ENCODE measurements at regions not wholly inside any gene's neighbourhood (a gene's known extent, or its start where the extent isn't known, plus 50 kb on each side); places are given as distances from the start of the nearest gene placed in this dataset.

DNA sequence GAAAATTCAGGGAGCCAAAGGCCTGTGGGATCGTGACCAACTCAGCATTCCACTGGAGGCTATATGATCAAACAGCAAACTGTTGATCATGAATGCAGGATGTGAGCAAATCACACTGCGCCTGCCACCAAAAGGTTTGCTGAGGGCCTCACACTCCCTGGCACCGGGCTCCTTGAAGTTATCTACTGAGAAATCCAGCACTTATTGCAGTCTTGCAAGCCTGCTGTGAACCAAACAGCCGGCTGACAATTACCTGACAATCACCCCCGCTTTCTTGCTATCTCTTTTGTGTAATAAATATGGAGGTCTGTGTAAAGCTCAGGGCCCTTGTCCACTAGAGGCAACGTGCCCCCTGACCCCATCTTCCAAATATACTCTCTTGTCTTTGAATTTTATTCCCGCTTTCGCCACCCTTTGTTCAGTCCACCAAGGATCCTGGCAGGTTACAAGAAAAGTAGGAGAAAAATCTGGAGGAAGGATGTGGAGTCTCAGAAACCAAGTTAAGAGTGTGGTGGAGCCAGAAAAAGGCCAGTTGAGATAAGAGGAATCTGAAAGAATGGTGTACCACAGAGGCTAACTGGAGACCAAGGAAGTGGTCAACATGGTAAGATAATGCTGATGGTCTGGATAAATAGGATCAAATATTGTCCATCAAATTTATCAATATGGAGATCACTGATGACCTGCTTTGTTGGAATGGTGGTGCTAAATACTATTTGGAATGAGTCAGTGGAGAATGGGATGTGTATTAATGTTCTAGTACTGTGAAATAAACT lies 229.2 kb downstream of the ALX1 start:
- no peak for DNase-seq (ENCODE audit: low spot score)

DNA sequence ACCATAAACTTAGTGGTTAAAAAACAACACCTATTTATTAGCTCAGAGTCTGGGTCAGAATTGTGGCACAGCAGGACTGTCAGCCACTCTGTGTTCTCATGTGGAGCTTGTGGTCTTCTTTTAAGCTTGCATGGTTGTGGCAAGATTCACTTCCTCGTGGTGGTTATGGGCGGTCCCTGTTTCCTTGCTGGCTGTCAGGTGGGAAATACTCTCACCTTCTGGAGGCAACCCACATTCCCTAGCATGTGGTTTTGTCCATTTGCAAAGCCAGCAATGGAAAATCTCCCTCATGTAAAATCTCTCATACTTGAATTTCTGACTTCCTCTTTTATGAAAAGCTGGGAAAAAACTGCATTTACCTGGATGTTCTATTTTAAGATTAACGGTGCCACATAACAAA lies 229.8 kb downstream of the ALX1 start:
- no peak for DNase-seq (ENCODE audit: low spot score)

GRCh38 chr12:85516039-85516438 lies 236.0 kb downstream of the ALX1 start:
- no peak for DNase-seq (ENCODE audit: low spot score)

DNA sequence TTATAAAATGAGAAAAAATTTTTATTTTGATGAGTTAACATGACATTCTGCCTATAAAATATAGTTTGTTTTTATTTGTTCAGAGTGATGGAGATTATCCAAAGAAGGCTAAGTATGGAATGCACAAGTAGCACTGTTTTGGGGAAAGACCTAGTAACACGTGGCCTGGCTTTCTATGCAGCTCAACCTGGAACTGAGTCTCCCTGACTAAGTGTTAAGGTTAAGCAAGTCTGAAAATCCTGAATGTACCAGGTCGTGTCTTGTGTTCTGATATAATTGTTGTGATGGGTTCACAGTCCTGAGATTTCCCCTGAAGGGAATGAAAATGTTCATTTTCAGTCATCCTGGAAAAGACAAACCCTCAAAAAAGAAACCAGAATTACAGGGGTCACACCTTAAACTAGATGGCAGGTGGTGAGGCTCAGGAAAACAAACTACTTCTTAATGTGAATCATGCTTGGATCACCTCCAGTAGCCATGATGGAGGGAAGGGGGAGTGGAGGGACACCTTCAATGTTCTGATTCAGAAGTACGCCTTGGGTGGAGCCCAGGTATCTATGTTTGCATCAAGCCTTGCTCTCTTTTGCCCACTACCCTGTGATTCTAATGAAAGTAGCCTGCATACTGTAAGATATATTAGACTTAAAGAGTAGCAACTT lies 236.8 kb downstream of the ALX1 start:
- DNase-seq (ENCODE audit: low spot score): no peak

GRCh38 chr12:85519163-85519562 lies 239.1 kb downstream of the ALX1 start:
- DNase-seq (ENCODE audit: low spot score): no peak

GRCh38 chr12:85523197-85523596 lies 243.2 kb downstream of the ALX1 start:
- DNase-seq (ENCODE audit: low spot score): no peak

DNA sequence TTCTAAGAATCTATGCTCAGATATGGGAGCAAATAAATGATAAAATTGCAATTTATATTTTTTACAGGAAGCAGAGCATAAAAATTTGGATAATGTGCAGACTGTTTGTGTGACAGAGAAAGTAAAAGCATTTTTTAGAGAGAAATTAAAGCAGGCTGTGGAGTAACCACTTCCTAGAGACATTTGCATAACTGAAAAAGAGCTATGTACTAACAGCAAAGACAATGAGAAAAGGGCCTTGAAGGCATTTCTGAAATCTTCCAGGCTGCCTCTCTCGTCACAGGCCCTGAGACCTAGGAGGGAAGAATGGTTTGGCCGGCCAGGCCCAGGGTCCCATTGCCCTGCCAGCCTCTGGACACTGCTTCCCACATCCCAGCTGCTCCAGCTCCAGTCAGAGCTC lies 247.2 kb downstream of the ALX1 start:
- no peak for DNase-seq (ENCODE audit: low spot score)

DNA sequence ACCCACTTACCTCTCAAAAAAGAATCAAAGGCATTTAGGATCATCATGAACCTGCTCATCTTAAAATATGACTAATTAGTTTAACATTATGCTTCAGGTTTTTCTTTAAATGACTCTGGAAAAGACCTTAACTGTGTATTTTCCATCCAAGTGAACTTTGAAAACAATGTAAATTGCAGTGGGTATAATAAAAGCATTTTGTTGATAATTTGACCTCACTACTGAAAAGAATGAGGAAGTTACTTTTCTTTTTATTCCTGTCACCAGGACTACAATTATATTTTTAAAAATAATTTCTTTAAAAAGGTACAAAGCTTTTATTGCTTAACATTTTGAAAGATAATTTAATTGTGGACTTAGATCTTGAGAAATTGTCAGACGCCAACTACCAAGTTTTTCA lies 249.9 kb downstream of the ALX1 start:
- DNase-seq (ENCODE audit: low spot score): no peak

DNA sequence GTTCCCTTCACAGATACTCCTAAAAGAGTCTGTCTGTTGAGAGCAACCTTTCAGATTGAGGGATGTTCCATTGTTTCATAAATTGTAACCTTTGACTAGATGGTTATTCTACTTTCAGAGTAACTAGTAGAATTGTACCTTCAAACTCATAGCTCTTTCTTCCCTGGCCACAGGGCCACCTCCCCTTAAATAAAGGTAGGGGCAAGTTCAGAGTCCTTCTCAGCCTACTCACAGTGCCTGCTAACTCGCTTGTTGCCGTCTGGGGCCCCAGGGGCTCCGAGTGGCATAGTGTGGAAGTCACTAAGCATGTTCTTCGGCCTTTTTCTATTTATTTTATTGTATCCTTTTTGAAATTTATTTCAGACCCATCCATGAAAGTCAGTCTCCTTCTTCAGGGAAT lies 250.4 kb downstream of the ALX1 start:
- DNase-seq (ENCODE audit: low spot score): no peak

GRCh38 chr12:85531341-85531740 lies 251.3 kb downstream of the ALX1 start:
- DNase-seq (ENCODE audit: low spot score): no peak

GRCh38 chr12:85549640-85550039 lies 269.6 kb downstream of the ALX1 start:
- DNase-seq (ENCODE audit: low spot score): no peak

DNA sequence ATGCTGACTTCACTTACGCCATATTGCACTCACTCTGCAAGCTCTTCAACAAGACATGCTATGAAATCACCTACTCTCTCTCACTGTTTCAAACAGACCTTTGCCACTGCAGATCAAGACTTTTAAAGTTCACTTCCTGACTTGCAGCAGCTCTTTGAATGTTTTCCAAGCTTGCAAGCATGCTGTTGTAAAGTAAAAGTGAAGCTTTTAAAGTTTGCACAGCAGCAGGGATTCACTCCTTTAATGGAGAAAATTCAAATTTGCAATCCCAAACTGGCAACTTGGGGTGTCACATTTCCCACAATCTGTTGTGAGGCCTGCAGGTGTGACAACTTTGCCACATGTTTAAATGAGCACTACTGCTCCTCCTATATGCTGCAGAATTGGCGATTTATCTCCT lies 270.9 kb downstream of the ALX1 start:
- no peak for DNase-seq (ENCODE audit: low spot score)

DNA sequence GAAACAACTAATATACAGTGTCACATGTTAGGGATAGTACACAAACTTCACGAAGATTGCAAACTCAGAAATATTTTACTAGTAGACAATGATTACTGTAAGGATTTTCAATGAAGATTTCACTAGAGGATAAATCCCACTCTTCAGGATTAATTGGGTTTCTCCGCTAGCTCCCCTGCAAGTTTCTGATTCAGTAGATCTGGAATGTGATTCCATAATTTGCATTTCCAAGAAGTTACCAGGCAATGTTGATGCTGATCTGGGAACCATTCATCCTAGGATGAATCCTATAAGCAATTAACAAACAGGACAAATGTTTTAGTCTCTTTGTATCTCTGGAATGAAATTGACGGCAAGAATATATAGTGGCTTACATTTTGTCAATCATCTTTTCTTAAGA lies 272.4 kb downstream of the ALX1 start:
- no peak for DNase-seq (ENCODE audit: low spot score)

DNA sequence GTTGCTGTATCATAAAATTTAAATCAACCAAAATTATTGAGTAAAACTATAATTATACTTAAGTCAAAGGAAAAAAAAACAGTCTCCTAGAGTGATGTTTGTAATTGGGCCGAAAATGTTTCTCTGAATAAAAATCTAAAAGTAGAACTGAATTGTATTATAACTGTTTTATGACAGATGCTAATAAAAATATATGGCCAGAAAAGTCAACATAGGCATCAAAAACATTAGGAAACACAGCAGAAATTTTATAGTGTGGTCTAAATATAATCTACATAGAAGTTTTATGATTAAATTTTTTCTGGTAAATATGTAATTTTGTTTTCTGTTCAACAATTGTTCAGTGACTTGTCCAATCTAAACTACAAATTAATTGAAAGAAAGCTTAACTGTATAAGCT lies 277.8 kb downstream of the ALX1 start:
- DNase-seq (ENCODE audit: low spot score): no peak

GRCh38 chr12:85558684-85559083 lies 277.5 kb downstream of the RASSF9 start:
- no peak for DNase-seq (ENCODE audit: low spot score)

DNA sequence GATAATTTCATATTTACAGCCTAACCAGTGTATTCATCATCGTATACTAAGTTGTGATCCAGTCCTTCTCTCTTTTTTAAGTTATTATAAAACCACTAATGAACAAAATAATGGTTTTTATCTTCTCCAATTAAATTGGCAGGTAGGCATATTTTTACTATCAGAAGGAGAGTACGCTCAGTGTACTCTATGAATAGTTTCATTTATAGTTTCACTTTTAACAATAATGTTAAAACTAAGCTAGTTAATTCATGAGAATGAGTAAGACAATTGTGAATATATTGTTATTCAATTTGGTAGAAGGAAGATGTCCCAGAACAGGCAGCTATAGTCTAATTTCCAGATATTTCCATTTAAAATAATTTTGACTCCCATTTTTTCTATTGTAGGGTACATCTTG lies 277.1 kb downstream of the RASSF9 start:
- DNase-seq (ENCODE audit: low spot score): no peak

- DNase-seq (ENCODE audit: low spot score): no peak
These were observed 276.7 kb downstream of the RASSF9 start for GRCh38 chr12:85559536-85559935.

- no peak for DNase-seq (ENCODE audit: low spot score)
These were observed 273.4 kb downstream of the RASSF9 start for GRCh38 chr12:85562765-85563164.

- no peak for DNase-seq (ENCODE audit: low spot score)
These were observed 271.4 kb downstream of the RASSF9 start for GRCh38 chr12:85564786-85565185.

DNA sequence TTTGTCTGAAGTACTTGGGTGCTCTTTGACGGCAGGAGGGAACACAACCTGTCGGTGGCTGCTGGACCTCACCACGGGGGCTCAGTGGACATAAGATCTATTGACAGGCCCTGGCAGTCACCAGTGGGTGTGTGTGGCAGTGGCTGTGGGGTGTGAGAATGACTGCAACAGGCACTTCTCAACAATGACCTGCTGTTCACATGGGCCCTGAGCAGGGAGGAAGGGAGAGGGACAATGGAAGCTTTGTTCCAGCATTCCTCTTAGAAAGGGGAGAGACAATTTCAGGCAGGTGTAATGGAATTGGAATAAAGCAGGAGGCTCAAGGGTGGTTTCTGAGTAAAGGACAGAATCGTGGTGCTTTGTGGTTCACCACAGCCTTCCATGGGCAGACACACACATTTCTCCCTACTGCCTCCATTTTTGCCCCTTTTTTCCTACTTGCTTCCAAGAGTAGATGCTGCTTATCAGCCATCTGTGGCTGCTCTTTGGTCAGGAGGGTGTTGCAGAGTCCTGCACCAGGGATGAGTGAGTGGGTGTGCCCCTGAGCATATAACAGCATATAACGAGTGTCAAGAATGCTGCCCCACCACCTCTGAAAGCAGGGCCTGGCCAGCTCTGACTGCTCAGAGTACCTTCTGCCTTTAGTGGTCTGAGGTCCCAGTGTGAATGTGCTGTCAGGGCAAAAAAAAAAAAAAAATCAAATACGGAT lies 267.7 kb downstream of the RASSF9 start:
- no peak for DNase-seq (ENCODE audit: low spot score)

- DNase-seq (ENCODE audit: low spot score): no peak
These were observed 266.9 kb downstream of the RASSF9 start for GRCh38 chr12:85569261-85569660.

DNA sequence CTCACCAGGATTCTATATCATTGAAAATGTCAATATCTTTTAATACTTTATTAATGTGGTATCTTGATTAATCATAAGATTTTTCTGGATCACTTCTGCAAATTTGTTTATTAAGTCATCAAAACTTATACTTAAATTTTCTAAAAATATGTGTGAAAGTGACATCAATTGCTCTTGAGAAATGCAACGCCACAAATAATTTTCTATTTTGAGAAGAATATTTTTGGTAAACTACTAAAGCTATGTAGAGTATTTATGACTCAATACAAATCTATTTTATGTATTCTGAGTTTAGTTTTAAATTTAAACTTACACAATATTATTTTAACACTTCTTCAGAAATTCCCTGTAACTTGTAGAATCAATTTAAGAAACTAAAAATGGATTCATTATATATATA lies 263.3 kb downstream of the RASSF9 start:
- no peak for DNase-seq (ENCODE audit: low spot score)

GRCh38 chr12:85573635-85574214 lies 262.5 kb downstream of the RASSF9 start:
- DNase-seq (ENCODE audit: low spot score): no peak
